Heart left ventricle (tissue), 16 donors: ENCODE measurements at regions not wholly inside any gene's neighbourhood (a gene's known extent, or its start where the extent isn't known, plus 50 kb on each side); places are given as distances from the start of the nearest gene placed in this dataset.

Experiments used
- ATAC-seq, 4 donors: fragments of 200-7000 bp; cut with Tn5 transposase; one replicate each; pipeline ENCODE4 v1.9.1; 2020 to 2022; ENCODE audit warnings: moderate library complexity in 4 of 4, mild to moderate bottlenecking in 3 of 4, moderate number of reproducible peaks in 1 of 4
- DNase-seq, 5 donors: peaks; one replicate each; pipeline ENCODE4 v3.0.0-alpha.2; 2020
- H3K27ac ChIP-seq, 12 donors: fragments of 200-600 bp; sonication (generic) in 4 of 12; one replicate each; pipeline versions ENCODE4 v1.5.0 to v1.8.0; 2016 to 2022; ENCODE audit warnings: mild to moderate bottlenecking in 2 of 12
- H3K27me3 ChIP-seq, 9 donors: fragments of 200-600 bp; sonication (generic) in 2 of 9; one replicate each; pipeline versions ENCODE4 v1.5.1 to v1.8.0; 2016 to 2022; ENCODE audit warnings: mild to moderate bottlenecking in 3 of 9
- H3K36me3 ChIP-seq, 9 donors: fragments of 200-600 bp; sonication (generic) in 2 of 9; one replicate each; pipeline versions ENCODE4 v1.5.0 to v1.8.0; 2018 to 2022; ENCODE audit warnings: mild to moderate bottlenecking in 2 of 9
- H3K4me1 ChIP-seq, 12 donors: fragments of 200-600 bp; sonication (generic) in 4 of 12; one replicate each; pipeline versions ENCODE4 v1.5.0 to v1.8.0; 2016 to 2022; ENCODE audit warnings: mild to moderate bottlenecking in 3 of 12
- H3K4me3 ChIP-seq, 12 donors: fragments of 200-600 bp; sonication (generic) in 4 of 12; one replicate each; pipeline versions ENCODE4 v1.5.0 to v1.8.0; 2017 to 2022; ENCODE audit warnings: mild to moderate bottlenecking in 9 of 12, moderate library complexity in 4 of 12
- H3K9me3 ChIP-seq, 12 donors: fragments of 200-600 bp; sonication (generic) in 4 of 12; one replicate each; pipeline versions ENCODE4 v1.5.0 to v1.8.0; 2016 to 2022; ENCODE audit warnings: mild to moderate bottlenecking in 1 of 12
- POLR2A ChIP-seq, 2 donors: fragments of 450-650 bp; IDR thresholded peaks; one replicate each; pipeline ENCODE4 v1.6.1; 2017; ENCODE audit warnings: antibody characterized with exemption in 2 of 2, mild to moderate bottlenecking in 2 of 2, moderate library complexity in 2 of 2
- WGBS, 4 donors: extraction: QIAGEN DNeasy Blood & Tissue Kit in 2 of 4; methylation state at CpG; one replicate each; pipeline versions ENCODE4 v1.1.5 to v1.1.7; 2013 to 2018; 5-methylcytosine and 5-hydroxymethylcytosine counted together
- intact Hi-C, 10 donors: fragments of 100-400 bp; cut with DNase I; formaldehyde crosslinking; loops; one replicate each; pipeline versions ENCODE4 v1.11.1 to v1.14.2; 2022
- TF ChIP-seq, protein P1 (sequence below), 12 donors: fragments of 200-600 bp; sonication (generic) in 4 of 12; IDR thresholded peaks; one replicate each; pipeline versions ENCODE4 v1.5.0 to v1.8.0; 2018 to 2022; ENCODE audit warnings: antibody characterized with exemption in 12 of 12, mild to moderate bottlenecking in 5 of 12
- donor health status: ischemic (EF 13 %, LVEDD 7.1; RV severe dilation, severe dysfunction).
- donor health status: healthy with polysubstance abuse.
- donor health status: DM: no; HTN: yes; CAD: no.
- donor health status: DM: no; HTN: no; CAD: no.
- donor health status: ischemic (EF 25% LVEDD 6.9; RV normal size, moderate dysfunction).
- donor health status: ischemic (EF 25% LVEDD 5.7; RV mildly dilated, moderate dysfunction).
- donor health status: healthy.
- donor health status: DM: yes; HTN: yes; CAD: no.
- donor health status: ischemic (EF 35%, LVEDD 5.7; RV mildly dilated, moderate dysfunction).
- donor health status: nonischemic (EF 11% LVEDD 7.7; RV severe dilation, severe dysfunction).
- donor health status: DM: yes; HTN: yes; CAD: no.
- donor health status: PGD.
- donor health status: ischemic (EF 29% LVEDD 5.4; RV normal size, mild dysfunction).
- donor health status: nonischemic (EF 23%, LVEDD 6.1; RV moderate dilation, normal function).

DNA sequence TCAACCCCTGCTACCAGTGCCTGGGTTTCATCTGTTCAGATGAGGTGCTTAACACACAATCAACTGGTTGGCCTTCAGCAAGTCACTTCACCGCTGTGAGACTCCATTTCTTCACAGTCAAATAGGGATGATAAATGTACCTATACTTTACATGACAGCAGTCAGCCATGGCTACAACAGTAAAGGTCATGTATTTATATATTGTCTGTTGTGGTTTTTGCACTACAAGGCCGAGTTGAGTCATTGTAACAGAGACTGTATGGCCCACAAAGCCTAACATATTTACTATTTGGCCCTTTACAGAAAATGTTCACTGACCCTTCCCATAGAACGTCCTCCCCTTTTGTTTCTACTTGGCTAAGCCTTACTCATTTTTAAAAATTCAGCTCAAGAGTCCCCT is 404.6 kb upstream of the F9 start:
- no peaks in the 10 kb centered on the region for H3K9me3 ChIP-seq
- intact Hi-C loops = loop anchor here in 3 of 10 donors (5.0 to 10.0 kb wide), 2 partner anchors 301 to 439 kb away; no protein-coding TSS in a partner anchor
- DNase-seq = no peak
- ATAC-seq = no peak
- H3K36me3 ChIP-seq = no peaks in the 10 kb centered on the region
- WGBS, 4 donors = 70 to 87% (median 79%) methylated on average over 3 of the region's 3 CpGs
- no peaks in the 10 kb centered on the region for H3K4me1 ChIP-seq
- peaks cover 0 to 8% (median 0%) of the 10 kb centered on the region in 9 donors for H3K27me3 ChIP-seq
- TF ChIP-seq, protein P1, sequence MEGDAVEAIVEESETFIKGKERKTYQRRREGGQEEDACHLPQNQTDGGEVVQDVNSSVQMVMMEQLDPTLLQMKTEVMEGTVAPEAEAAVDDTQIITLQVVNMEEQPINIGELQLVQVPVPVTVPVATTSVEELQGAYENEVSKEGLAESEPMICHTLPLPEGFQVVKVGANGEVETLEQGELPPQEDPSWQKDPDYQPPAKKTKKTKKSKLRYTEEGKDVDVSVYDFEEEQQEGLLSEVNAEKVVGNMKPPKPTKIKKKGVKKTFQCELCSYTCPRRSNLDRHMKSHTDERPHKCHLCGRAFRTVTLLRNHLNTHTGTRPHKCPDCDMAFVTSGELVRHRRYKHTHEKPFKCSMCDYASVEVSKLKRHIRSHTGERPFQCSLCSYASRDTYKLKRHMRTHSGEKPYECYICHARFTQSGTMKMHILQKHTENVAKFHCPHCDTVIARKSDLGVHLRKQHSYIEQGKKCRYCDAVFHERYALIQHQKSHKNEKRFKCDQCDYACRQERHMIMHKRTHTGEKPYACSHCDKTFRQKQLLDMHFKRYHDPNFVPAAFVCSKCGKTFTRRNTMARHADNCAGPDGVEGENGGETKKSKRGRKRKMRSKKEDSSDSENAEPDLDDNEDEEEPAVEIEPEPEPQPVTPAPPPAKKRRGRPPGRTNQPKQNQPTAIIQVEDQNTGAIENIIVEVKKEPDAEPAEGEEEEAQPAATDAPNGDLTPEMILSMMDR (IDR thresholded peaks at IDR 0.05) = no peak
- no peak for TF ChIP-seq POLR2A (IDR thresholded peaks at IDR 0.05)
- no peak overlapping the region for H3K4me3 ChIP-seq
- H3K27ac ChIP-seq = no peak overlapping the region

GRCh38 chrX:139121616-139122286 is 408.8 kb upstream of the F9 start:
- TF ChIP-seq, protein P1 (IDR thresholded peaks at IDR 0.05) = no peak
- TF ChIP-seq POLR2A (IDR thresholded peaks at IDR 0.05) = no peak
- ATAC-seq (no peak), DNase-seq (no peak)
- no peak overlapping the region for H3K27ac ChIP-seq
- no peaks in the 10 kb centered on the region for H3K4me1 ChIP-seq
- no peaks in the 10 kb centered on the region for H3K9me3 ChIP-seq
- no peaks in the 10 kb centered on the region for H3K36me3 ChIP-seq
- WGBS, 4 donors = 57 to 89% (median 78%) methylated on average over 4 of the region's 4 CpGs
- H3K27me3 ChIP-seq = peaks cover 0 to 8% (median 0%) of the 10 kb centered on the region in 9 donors
- no peak overlapping the region for H3K4me3 ChIP-seq
- intact Hi-C loops = loop anchor here in 2 of 10 donors (10.0 kb wide), 1 partner anchor 443 kb away; no protein-coding TSS in a partner anchor

- Histone ChIP-seq H3K27me3 (peaks cover 0 to 8% (median 0%) of the 10 kb centered on the region in 9 donors), H3K4me1 (no peaks in the 10 kb centered on the region), H3K27ac (no peak overlapping the region), H3K9me3 (no peaks in the 10 kb centered on the region), H3K4me3 (no peak overlapping the region), H3K36me3 (no peaks in the 10 kb centered on the region)
- DNase-seq = no peak
- no peak for TF ChIP-seq POLR2A (IDR thresholded peaks at IDR 0.05)
- TF ChIP-seq, protein P1 (IDR thresholded peaks at IDR 0.05) = no peak
- intact Hi-C loops = loop anchor here in 2 of 10 donors (10.0 kb wide), 1 partner anchor 444 kb away; no protein-coding TSS in a partner anchor
- ATAC-seq = no peak
- 72 to 93% (median 84%) methylated on average over 5 of the region's 5 CpGs for WGBS, 4 donors
Observed at GRCh38 chrX:139120760-139121159, 409.2 kb upstream of the FGF13 start.

DNA sequence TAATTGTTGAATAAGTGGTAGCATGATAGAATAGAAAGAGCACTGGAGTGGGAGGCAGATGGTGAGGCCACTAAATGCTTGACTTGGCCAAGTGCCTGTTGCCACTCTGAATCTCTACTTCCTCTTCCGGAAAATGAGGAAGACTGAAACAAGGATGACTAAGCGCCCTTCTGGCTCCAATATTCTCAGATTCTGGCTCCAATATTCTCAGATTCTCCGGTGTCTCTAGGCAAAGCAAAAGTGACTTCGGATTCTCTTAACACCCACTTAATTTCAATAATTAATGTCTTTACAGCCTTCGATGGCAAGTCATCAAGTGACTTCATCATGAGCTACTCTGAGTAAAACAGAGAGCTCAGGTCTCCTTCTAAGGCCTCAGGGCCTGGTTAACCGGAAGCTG is 402.2 kb upstream of the FGF13 start:
- no peak for ATAC-seq
- TF ChIP-seq, protein P1 (IDR thresholded peaks at IDR 0.05) = no peak
- no peak for TF ChIP-seq POLR2A (IDR thresholded peaks at IDR 0.05)
- peak overlapping the region in 1 of 12 donors; percentile 53 for H3K27ac ChIP-seq
- H3K27me3 ChIP-seq = no peaks in the 10 kb centered on the region
- no peaks in the 10 kb centered on the region for H3K4me1 ChIP-seq
- 74 to 78% (median 75%) methylated on average over 6 of the region's 6 CpGs for WGBS, 4 donors
- DNase-seq = no peak
- no peak overlapping the region for H3K4me3 ChIP-seq
- intact Hi-C loops = no loop called here
- H3K36me3 ChIP-seq = no peaks in the 10 kb centered on the region
- no peaks in the 10 kb centered on the region for H3K9me3 ChIP-seq
